ENCODE measurements at regions not wholly inside any gene's neighbourhood (a gene's known extent, or its start where the extent isn't known, plus 50 kb on each side); places are given as distances from the start of the nearest gene placed in this dataset.

- no peak for DNase-seq
Measured at GRCh38 chr1:234535763-234536515, 57.0 kb upstream of the TARBP1 start.

DNA sequence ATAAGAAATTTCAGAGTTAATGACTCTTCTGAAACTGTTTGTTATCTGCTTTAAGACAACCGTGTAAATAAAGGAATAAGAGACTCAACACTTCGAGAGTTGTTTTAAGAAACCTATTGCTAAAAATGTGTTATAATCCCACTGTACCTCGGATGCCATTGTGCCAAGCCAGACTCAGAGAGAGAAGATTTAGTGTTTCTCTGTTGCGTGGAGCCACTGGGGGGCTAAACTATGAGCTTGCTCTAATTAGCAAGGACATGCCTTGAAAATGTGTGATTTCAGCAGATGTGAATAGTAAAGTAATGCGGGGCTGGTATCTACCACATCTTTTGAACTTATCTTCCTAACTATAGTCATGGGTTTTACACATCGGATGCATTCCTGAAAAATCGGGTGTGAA, 56.2 kb upstream of the TARBP1 start:
- no peak for DNase-seq

- no peak for DNase-seq
Measured at GRCh38 chr1:234533975-234534876, 55.2 kb upstream of the TARBP1 start.

DNA sequence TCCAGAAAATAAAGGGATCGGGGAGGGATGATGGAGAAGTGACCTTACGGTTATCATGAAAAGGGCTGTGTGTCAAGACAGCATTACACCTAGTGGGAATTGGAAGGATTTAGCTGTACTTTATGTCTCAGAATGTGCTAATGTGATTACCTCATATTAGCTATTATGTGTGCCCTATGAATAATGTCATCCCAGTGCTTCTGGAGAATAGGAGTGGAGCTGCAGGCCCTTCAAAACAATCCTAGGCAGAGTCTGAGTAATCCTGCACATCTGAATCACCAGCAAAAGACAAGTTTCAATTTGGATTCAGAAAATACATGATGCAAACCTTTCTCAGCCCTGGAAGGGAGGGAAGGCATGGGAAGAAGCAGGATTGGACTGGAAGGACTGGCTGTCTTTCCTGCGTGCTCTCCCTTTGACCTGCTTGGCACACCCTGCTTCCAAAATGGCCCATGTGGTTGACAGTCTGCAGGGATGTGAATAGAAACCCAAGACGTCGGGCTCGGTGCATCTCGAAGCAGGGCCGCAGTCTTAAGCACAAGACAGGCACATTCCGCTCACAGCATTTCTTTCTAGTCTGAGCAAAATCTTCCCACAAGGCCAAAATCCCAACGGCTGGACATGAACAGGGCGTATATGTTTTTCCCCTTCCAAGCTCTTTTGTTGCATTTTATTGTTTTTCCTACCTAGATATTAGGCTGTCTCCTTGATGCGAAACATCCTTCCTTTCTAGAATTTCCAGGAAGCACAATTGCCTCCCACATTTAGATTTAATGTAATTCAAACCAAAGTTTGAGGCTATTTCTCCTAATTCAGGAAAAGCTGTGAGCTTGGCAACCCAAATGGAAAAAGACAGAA, 54.3 kb upstream of the TARBP1 start:
- peak; percentile 45 to 55 for DNase-seq

DNA sequence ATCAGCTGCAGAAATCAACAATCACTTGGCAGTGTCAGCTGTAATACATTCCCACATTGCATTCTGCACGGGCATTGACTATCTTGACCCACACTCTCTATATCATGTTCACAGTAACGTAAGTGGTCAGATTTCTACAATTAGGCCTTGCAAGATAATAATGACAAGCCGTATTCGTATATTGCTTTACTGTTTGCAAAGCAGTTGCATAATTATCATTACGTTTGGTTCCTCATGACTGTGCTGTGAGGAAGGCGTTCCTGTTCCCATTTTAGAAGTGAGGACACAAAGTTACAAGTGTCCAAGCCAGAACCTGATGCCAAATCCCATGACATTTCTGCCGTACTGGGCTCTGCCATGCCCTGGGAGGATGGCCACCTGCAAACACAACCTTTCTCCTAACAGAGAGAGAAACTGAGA, 53.5 kb upstream of the TARBP1 start:
- peak; percentile 89 to 95 for DNase-seq

GRCh38 chr1:234531151-234531635, 52.2 kb upstream of the TARBP1 start:
- DNase-seq, result no peak

DNA sequence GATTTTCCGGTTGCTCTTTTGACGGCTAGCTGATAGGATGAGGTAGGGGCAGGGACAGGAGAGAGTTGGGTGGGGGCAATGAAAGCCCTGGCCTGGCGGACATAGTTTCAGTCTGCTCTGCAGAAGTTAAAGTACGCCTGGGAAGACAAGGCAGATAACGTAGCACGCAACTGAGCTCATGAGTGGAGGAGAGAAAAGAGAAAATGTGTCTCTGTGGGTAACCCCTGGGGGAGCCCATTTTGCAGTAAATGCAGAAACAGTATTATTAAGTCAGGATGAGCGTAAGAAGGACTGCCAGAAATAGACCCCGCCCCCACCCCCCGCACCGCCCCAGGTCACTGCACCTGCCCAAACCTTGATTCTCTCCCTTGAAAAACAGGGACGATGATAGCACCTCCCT, 51.7 kb upstream of the TARBP1 start:
- no peak for DNase-seq

- DNase-seq, result no peak
Measured at GRCh38 chr1:234529950-234530237, 50.9 kb upstream of the TARBP1 start.

GRCh38 chr1:234529095-234529949, 50.3 kb upstream of the TARBP1 start:
- peak; percentile 50 to 51 for DNase-seq

Data from inflammatory macrophage treated with lipopolysaccharide for 1 hour (primary cell).